ENCODE measurements at regions not wholly inside any gene's neighbourhood (a gene's known extent, or its start where the extent isn't known, plus 50 kb on each side); places are given as distances from the start of the nearest gene placed in this dataset.

DNA sequence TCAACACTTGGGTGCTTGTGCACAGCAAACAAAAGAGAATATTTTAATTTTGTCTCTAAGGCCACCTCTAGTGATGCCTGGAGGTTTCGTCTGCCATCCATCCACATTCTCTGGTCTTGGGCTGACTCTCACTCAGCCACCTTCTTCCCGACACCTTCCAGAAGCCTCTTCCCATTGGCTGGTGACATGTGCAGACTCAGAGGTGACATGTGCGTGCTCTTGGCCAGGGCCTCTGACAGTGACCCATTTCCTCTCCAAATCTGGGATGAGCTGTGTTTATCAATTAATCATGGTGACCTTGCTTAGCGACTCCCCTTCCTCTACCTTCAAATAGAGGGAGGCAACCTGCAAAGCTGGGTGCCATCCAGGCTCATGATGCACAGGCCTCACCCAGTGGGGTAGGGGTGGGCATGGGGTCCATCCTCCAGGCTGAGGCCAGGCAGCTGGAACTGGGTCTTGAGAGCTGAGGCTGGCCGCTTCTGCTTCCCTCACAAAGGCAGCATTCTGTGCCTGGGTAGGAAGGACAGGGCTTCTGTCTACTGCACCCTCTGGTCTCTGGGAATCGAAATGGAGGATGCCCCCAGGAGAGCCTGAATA is 91.8 kb downstream of the DHCR7 start:
- DNase-seq (no peak), ATAC-seq (ENCODE audit: insufficient read depth, low FRiP score) (no peak)
- Histone ChIP-seq H3K36me3 (ENCODE audit: control insufficient read depth in 4 of 4, insufficient read depth in 4 of 4, low read length in 4 of 4) (no peaks in the 10 kb centered on the region), H3K27me3 (ENCODE audit: control insufficient read depth in 3 of 3, insufficient read depth in 3 of 3, low read length in 2 of 3) (no peaks in the 10 kb centered on the region), H3K4me3 (no peak overlapping the region), H3K4me1 (ENCODE audit: control insufficient read depth in 5 of 5, insufficient read depth in 5 of 5, low read length in 5 of 5) (no peaks in the 10 kb centered on the region), H3K9ac (ENCODE audit: insufficient read depth in 1 of 2, low read length in 2 of 2) (no peak overlapping the region), H3K9me3 (ENCODE audit: control insufficient read depth in 4 of 4, insufficient read depth in 3 of 4, low read length in 3 of 4) (no peaks in the 10 kb centered on the region), H3K27ac (ENCODE audit: low read depth in 1 of 2, low read length in 1 of 2) (no peak overlapping the region)
- no peak for TF ChIP-seq CTCF (IDR thresholded peaks at IDR 0.05; ENCODE audit: control extremely low read depth, extremely low read depth)
- WGBS, 2 donors, result 86% methylated on average over 6 of the region's 6 CpGs

- Histone ChIP-seq H3K4me3 (no peak overlapping the region), H3K4me1 (ENCODE audit: control insufficient read depth in 5 of 5, insufficient read depth in 5 of 5, low read length in 5 of 5) (no peaks in the 10 kb centered on the region), H3K9ac (ENCODE audit: insufficient read depth in 1 of 2, low read length in 2 of 2) (no peak overlapping the region), H3K27me3 (ENCODE audit: control insufficient read depth in 3 of 3, insufficient read depth in 3 of 3, low read length in 2 of 3) (no peaks in the 10 kb centered on the region), H3K9me3 (ENCODE audit: control insufficient read depth in 4 of 4, insufficient read depth in 3 of 4, low read length in 3 of 4) (no peaks in the 10 kb centered on the region), H3K27ac (ENCODE audit: low read depth in 1 of 2, low read length in 1 of 2) (no peak overlapping the region), H3K36me3 (ENCODE audit: control insufficient read depth in 4 of 4, insufficient read depth in 4 of 4, low read length in 4 of 4) (no peaks in the 10 kb centered on the region)
- ATAC-seq (ENCODE audit: insufficient read depth, low FRiP score) (no peak), DNase-seq (no peak)
- no peak for TF ChIP-seq CTCF (IDR thresholded peaks at IDR 0.05; ENCODE audit: control extremely low read depth, extremely low read depth)
- 90 to 91% methylated on average over 2 of the region's 2 CpGs for WGBS, 2 donors
Observed at GRCh38 chr11:71355281-71355680, 92.9 kb downstream of the DHCR7 start.

DNA sequence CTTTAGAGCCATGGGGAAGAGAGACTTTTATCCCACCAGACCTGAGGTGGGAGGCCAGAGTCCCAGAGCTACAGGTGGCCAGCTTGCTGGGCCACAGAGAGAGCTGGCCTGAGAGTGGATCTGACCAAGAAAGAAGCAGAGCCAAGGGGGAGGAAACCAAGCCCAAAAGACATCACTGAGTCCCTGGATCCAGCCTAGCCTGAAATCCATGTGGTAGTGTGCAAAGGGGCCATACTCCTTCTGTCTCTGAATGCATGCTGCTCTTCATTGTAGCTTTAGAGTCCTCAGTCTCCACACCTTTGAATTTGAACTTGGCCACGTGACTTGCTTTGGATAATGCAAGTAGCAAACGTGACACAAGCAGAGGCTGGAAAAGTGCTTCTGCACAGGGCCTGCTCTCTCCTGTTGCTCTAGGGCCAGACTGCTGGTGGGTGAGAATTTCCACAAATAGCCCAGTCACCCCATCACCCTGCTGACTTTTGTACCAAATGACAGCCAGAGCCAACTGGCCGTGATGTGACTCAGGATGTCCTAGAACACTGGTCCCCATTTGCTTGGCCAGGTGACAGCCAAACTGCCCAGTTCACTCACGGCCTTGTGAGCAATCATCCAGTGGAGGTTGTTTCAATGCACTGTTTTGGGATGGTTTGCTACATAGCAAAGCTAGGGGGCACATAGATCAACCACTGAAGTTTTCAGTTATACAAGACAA is 93.6 kb downstream of the DHCR7 start:
- no peaks in the 10 kb centered on the region for H3K9me3 ChIP-seq (ENCODE audit: control insufficient read depth in 4 of 4, insufficient read depth in 3 of 4, low read length in 3 of 4)
- no peaks in the 10 kb centered on the region for H3K27me3 ChIP-seq (ENCODE audit: control insufficient read depth in 3 of 3, insufficient read depth in 3 of 3, low read length in 2 of 3)
- no peak overlapping the region for H3K4me3 ChIP-seq
- no peaks in the 10 kb centered on the region for H3K36me3 ChIP-seq (ENCODE audit: control insufficient read depth in 4 of 4, insufficient read depth in 4 of 4, low read length in 4 of 4)
- no peak overlapping the region for H3K27ac ChIP-seq (ENCODE audit: low read depth in 1 of 2, low read length in 1 of 2)
- no peak for TF ChIP-seq CTCF (IDR thresholded peaks at IDR 0.05; ENCODE audit: control extremely low read depth, extremely low read depth)
- WGBS, 2 donors, result 89% methylated on average over 4 of the region's 4 CpGs
- no peak for ATAC-seq (ENCODE audit: insufficient read depth, low FRiP score)
- no peak for DNase-seq
- H3K4me1 ChIP-seq (ENCODE audit: control insufficient read depth in 5 of 5, insufficient read depth in 5 of 5, low read length in 5 of 5), result no peaks in the 10 kb centered on the region
- H3K9ac ChIP-seq (ENCODE audit: insufficient read depth in 1 of 2, low read length in 2 of 2), result no peak overlapping the region

Measured in lung (tissue), 11 donors.